Heart left ventricle (tissue), 13 donors: ENCODE measurements at regions not wholly inside any gene's neighbourhood (a gene's known extent, or its start where the extent isn't known, plus 50 kb on each side); places are given as distances from the start of the nearest gene placed in this dataset.

Source experiments
- POLR2A ChIP-seq, 2 donors: fragments of 450-650 bp; IDR thresholded peaks; one replicate each; pipeline ENCODE4 v1.6.1; 2017; ENCODE audit warnings: antibody characterized with exemption in 2 of 2, mild to moderate bottlenecking in 2 of 2, moderate library complexity in 2 of 2
- TF ChIP-seq, protein P1 (sequence below), 12 donors: fragments of 200-600 bp; sonication (generic) in 4 of 12; IDR thresholded peaks; one replicate each; pipeline versions ENCODE4 v1.5.0 to v1.8.0; 2018 to 2022; ENCODE audit warnings: antibody characterized with exemption in 12 of 12, mild to moderate bottlenecking in 5 of 12
- donor health status: ischemic (EF 13 %, LVEDD 7.1; RV severe dilation, severe dysfunction).
- donor health status: DM: no; HTN: yes; CAD: no.
- donor health status: DM: no; HTN: no; CAD: no.
- donor health status: ischemic (EF 25% LVEDD 6.9; RV normal size, moderate dysfunction).
- donor health status: ischemic (EF 25% LVEDD 5.7; RV mildly dilated, moderate dysfunction).
- donor health status: ischemic (EF 35%, LVEDD 5.7; RV mildly dilated, moderate dysfunction).
- donor health status: nonischemic (EF 11% LVEDD 7.7; RV severe dilation, severe dysfunction).
- donor health status: DM: yes; HTN: yes; CAD: no.
- donor health status: PGD.
- donor health status: ischemic (EF 29% LVEDD 5.4; RV normal size, mild dysfunction).
- donor health status: nonischemic (EF 23%, LVEDD 6.1; RV moderate dilation, normal function).

DNA sequence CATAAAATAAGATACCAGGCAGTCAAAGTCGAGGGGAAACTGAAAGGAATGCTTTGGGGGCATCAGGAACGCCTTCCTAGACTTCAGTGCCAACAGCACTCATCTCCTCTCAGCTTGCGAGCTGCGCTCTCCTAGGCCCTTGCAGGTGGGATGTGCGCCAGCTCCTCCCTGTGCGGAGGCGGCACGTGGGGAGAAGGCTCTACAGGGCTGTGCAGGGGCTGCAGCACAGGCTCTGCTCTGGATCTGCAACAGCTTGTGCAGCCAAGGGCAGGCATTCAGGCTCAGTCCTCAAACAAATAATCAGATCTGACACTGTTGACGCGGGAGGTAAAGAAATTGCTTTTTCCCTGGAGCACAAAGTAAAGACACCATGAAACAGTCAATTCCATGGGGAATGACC, 144.8 kb downstream of the TTLL2 start:
- TF ChIP-seq POLR2A (IDR thresholded peaks at IDR 0.05) = no peak
- TF ChIP-seq, protein P1, sequence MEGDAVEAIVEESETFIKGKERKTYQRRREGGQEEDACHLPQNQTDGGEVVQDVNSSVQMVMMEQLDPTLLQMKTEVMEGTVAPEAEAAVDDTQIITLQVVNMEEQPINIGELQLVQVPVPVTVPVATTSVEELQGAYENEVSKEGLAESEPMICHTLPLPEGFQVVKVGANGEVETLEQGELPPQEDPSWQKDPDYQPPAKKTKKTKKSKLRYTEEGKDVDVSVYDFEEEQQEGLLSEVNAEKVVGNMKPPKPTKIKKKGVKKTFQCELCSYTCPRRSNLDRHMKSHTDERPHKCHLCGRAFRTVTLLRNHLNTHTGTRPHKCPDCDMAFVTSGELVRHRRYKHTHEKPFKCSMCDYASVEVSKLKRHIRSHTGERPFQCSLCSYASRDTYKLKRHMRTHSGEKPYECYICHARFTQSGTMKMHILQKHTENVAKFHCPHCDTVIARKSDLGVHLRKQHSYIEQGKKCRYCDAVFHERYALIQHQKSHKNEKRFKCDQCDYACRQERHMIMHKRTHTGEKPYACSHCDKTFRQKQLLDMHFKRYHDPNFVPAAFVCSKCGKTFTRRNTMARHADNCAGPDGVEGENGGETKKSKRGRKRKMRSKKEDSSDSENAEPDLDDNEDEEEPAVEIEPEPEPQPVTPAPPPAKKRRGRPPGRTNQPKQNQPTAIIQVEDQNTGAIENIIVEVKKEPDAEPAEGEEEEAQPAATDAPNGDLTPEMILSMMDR (IDR thresholded peaks at IDR 0.05) = no peak
